Right forelimb (tissue), 1 donor: ENCODE measurements at regions not wholly inside any gene's neighbourhood (a gene's known extent, or its start where the extent isn't known, plus 50 kb on each side); places are given as distances from the start of the nearest gene placed in this dataset.

Experiments
- DNase-seq: peaks from one replicate; pipeline ENCODE4 v3.0.0-alpha.2; 2018

GRCh38 chr13:34506796-34507195, 435.3 kb upstream of the NBEA start:
- DNase-seq: no peak

- no peak for DNase-seq
Measured at GRCh38 chr13:34507630-34508029, 434.4 kb upstream of the NBEA start.

GRCh38 chr13:34512817-34513216, 429.3 kb upstream of the NBEA start:
- no peak for DNase-seq

DNA sequence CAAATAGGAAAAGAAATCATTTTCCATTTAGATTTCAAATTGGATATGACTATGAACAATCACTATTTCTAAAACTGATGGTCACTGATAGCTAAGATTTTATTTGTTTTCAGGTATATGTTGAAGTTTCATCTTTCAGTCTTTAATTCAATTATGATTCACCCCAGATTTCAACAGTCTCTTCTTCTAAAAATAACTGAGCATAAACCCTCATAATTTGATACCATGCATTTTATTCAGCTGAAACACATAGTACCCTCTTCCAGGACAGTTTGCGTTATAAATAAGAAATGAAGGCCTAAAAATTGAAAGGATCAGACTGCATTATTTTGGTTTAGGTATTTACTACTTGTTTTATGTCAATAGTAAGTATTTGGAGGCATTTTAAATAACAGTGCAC, 428.5 kb upstream of the NBEA start:
- DNase-seq: no peak

GRCh38 chr13:34515201-34515600, 426.9 kb upstream of the NBEA start:
- DNase-seq: no peak

GRCh38 chr13:34521171-34521570, 420.9 kb upstream of the NBEA start:
- no peak for DNase-seq

DNA sequence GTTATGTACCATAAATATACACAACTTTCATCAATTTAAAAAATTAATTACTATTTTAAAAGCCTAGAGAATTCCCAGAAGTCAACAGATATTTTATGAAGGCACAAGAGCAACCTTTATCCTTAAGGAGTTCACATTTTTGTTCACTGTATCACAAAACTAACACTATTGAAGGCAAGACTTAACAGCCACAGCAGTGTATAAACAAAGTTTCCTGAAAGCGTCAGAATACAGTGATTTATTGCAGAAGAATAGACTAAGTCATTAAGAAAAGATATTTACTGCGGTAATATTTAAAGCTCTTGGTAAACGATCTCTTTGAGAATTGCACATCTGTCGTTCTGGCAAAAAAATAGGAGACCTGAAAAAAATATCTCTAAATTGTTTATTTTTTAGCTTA, 419.3 kb upstream of the NBEA start:
- no peak for DNase-seq

- no peak for DNase-seq
Measured at GRCh38 chr13:34523406-34523805, 418.7 kb upstream of the NBEA start.

DNA sequence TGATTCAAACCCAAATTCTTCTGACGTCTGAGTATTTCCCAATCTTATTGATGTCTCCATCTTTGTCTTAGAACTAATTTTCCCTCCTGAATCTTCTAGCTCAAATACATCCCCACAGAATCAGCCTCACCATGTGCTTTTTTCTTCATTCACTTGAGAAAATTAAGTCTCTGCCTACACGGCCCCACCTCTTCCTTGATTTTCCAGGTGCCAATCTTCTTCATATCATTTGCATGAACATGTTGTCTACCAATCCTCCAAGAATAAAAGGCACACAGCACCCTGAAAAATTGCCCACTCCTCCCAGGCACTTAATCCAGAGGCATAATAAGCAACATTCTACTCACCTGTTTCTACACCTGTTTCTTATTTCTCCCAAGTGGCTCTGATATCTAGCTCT, 408.1 kb upstream of the NBEA start:
- DNase-seq: no peak

DNA sequence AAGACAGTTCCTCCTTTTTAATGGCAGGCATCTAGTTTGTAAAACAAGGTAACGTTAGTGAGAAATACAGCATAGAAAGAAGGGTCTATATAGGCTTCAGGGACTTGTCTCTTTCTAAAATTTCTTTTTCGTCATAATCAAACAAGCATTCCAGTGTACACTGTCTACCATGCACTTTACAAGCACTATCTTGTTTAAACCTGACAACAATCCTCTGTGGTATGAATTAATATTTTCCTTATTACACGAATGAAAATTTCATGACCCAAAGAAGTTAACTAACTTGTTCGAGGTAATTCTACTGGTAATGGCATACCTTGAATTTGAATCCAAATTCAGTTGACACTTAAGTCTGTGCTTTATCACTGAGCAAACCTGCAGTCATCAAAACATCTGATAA, 399.7 kb upstream of the NBEA start:
- DNase-seq: no peak

DNA sequence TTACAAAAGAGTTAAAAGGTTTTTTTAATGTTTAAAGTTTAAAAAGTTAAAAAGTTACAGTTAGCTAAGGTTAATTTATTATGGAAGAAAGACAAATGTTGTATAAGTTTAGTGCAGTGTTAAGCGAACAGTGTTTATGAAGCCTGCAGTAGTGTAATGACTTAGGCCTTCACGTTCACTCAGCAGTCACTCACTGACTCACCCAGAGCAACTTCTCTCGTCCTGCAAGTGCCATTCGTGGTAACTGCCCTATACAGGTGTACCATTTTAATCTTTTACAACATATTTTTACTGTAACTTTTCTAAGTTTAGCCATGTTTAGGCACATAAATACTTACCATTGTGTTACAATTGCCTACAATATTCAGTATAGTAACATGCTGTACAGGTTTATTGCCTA, 398.2 kb upstream of the NBEA start:
- DNase-seq: no peak

DNA sequence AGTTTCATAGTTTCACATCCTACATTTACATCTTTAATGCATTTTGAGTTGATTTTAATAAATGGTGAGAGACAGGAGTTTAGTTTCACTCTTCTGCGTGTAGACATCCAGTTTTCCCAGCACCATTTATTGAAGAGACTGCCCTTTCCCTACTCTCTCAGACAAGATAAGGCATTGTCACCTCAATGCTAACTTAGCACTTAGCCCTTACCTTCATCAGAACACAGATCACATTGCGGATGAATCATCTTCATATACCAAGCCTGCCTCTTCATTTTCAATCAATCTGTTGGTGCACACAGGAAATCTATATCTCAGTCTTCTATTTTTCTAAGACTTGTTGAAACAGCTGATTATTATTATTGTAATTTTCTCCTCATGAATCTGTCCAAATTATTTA, 396.6 kb upstream of the NBEA start:
- DNase-seq: no peak

DNA sequence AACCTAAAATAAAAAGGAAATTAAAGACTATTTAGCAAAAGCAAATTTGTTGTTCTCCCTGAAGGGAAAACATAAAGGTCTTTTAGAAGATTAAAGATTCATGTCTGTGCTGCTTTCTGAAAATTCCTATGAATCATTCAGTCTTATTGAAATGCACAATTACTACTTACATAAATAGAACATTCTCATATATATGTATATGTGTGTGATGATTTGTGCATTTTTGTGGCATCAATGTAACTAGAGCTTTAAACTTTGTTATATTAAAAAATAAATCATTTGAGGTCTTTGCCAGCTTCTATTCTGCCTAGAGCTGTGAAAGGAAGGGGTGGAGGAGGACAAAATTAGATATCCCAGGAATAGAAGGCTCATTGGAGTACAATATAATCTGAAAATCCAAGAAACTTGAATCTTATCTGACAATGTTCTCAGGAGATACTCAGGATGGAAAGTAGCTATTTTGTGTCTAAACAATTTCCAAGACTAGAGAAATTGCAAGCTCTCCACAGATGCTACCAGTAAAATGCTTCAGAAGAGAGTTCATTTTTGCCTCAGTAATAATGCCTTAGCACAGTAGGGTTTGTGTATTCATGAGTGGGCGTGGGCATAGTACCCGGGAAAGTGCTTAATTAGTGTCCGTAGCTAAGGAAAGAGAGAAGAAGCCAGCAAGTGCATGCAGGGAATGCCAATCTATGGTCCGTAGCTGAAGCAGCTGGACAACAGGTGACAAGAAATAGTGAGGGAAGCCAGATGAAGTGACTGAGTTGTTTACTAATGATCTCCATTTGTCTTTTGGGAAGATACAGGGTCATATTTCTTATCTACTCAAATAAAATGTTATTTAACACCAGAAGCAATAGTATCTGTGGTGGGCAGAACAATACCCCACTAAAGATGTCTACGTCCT, 395.5 kb upstream of the NBEA start:
- DNase-seq: no peak

GRCh38 chr13:34547929-34548328, 394.1 kb upstream of the NBEA start:
- no peak for DNase-seq

- no peak for DNase-seq
Measured at GRCh38 chr13:34553376-34553775, 388.7 kb upstream of the NBEA start.

GRCh38 chr13:34555988-34556387, 386.1 kb upstream of the NBEA start:
- no peak for DNase-seq

GRCh38 chr13:34561033-34561432, 381.0 kb upstream of the NBEA start:
- DNase-seq: no peak

DNA sequence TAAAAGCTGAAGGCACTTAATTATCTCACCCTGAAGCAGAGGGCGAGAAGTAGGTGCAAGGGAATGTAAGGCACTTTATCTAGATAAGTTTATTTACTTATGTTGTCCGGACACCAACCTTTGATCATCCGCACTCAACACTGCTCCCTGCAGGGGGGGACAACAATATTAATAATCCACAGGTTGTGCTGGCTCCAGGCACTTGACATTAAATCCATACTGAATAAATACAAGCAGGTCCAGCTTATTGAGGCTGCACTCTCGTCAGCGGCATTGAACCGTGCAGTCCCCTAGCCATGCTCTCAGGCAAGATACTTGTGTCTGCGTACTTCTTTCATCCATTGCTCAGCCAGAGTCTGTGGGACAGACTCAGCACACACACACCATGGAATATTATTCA, 374.5 kb upstream of the NBEA start:
- no peak for DNase-seq

DNA sequence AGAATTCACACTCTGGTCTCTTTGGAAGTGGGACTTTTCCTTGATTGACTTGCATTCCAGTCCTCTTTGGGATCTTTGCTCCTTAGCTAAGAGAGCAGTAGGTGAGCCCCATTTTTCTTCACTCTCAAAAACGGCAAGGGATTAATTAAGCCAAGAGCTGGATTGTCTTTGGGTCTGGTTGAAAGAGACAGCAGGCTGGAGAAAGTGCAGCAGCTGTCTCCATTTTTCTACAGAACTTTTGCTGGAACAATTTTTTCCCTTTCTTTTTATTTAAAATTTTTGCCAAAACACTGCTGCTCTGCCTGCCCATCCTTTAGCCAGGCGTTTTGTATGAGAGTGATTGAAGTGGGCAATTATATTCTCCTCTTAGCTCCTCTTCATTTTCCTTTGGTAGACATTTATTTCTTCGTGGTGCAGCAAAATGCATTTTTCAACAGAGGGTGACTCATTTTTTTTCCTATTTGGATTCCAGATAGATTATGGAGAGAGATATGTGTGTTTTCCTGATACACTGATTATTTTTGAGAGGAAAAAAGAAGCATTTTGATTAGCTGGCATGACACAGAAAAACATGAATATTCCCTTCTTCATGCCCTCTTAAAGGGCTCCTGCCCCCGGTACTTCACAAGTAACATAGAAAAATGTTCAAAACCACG, 371.2 kb upstream of the NBEA start:
- no peak for DNase-seq

DNA sequence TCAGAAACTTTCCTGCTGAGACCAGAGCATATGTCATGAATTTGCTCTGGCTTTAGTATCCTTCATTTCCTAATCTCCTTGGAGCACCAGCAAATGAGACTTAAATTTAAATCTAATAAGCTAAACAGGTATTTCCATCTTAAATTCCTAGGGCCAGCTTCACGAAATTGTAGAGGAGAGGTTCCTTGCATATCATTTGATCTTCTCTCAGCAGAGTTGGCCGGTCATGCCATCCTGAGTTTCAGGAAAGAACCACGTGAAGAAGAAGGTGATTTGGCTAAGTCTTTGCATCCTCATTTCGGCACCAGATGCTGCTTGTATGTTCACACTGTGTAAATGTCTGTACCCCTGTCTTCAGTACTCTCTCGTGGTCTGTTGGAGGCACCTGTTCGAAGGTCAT, 370.4 kb upstream of the NBEA start:
- no peak for DNase-seq

- no peak for DNase-seq
Measured at GRCh38 chr13:34577051-34577450, 365.0 kb upstream of the NBEA start.

DNA sequence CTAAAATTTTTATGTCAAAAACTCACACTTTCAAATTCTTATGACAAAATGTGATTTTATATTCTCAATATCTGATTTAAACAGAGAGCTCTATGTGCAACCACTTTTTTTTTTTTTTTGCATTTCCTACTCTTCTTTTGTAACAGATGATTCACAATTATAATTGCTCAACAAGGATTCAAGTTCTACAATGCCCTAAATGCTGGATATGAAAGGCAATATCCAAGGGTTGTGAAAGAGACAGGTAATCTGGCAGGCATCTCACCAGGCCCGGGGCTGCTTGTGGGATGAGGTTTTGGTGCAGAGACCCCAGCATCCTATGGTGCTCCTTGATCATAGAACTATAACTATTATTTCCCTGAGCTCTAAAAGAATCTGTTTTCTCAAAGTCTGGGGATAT, 363.6 kb upstream of the NBEA start:
- no peak for DNase-seq

- DNase-seq: no peak
Measured at GRCh38 chr13:34578917-34579316, 363.2 kb upstream of the NBEA start.

GRCh38 chr13:34583181-34583580, 358.9 kb upstream of the NBEA start:
- no peak for DNase-seq

GRCh38 chr13:34587576-34587975, 354.5 kb upstream of the NBEA start:
- DNase-seq: no peak
